Activated T-cell treated with anti-CD3 and anti-CD28 coated beads for 24 hours (primary cell): ENCODE measurements at regions not wholly inside any gene's neighbourhood (a gene's known extent, or its start where the extent isn't known, plus 50 kb on each side); places are given as distances from the start of the nearest gene placed in this dataset.
A peak's percentile ranks its signal among the peaks of the same experiment; 100 is the strongest.

Experiments used
- DNase-seq: peaks from one replicate; pipeline ENCODE4 v3.0.0-alpha.2; 2020; ENCODE audit warnings: low read depth

DNA sequence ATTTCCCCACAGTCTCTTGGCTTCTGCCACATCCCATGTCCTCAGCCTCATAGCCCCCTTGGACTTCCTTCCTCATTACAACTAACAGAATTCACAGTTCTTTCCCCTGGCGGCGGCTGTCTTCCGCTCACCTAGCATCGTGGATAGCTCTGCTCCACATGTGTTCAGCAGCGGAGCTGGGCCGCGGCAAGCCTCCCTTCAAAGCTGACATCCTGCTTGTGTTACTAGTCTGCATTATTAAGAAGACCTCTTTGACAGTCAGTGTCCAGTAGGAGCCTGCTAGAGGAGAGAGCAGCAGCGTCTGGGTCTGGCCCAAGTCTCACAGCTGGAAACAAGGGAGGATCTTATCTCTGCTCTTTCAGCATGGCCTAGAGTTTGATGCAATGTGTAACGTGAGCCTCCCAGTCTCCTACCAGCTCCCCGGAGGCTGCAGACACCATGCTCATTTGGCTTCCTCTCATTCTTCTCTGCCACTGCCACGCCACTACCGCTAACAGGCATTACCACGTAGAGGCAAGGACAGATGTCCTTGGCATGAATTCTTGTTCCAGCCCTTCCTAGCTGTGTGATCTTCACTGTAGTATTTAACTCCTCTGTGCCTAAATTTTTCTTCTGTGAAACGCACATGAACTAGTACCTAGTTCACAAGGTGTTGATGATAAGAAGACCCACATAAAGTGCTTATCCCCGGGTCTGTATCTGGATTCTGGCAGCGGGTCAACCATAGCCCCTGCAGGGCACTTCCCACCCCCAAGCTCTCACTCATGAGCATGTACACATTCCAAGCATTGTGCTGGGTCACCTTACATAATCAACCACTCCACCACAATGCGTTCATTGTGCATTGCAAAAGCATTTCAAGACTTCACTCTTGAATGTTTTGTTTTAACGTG lies 107.1 kb upstream of the BACH2 start:
- no peak for DNase-seq

DNA sequence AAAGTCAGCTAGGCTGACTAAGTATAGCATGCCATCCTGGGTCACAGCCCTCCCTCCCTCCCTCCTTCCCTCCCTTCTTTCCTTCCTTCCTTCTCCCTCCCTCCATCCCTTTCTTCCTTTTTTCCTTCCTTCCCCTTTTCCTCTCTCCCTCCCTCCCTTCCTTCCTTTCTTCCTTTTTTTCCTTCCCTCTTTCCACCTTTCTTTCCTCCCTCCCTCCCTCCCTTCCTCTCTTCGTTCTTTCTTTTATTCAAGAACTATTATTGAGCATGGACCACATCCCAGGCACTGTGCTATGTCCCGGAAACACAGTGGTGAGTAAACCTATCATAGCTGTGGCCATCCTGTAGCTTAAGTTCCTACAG lies 106.2 kb upstream of the BACH2 start:
- no peak for DNase-seq

DNA sequence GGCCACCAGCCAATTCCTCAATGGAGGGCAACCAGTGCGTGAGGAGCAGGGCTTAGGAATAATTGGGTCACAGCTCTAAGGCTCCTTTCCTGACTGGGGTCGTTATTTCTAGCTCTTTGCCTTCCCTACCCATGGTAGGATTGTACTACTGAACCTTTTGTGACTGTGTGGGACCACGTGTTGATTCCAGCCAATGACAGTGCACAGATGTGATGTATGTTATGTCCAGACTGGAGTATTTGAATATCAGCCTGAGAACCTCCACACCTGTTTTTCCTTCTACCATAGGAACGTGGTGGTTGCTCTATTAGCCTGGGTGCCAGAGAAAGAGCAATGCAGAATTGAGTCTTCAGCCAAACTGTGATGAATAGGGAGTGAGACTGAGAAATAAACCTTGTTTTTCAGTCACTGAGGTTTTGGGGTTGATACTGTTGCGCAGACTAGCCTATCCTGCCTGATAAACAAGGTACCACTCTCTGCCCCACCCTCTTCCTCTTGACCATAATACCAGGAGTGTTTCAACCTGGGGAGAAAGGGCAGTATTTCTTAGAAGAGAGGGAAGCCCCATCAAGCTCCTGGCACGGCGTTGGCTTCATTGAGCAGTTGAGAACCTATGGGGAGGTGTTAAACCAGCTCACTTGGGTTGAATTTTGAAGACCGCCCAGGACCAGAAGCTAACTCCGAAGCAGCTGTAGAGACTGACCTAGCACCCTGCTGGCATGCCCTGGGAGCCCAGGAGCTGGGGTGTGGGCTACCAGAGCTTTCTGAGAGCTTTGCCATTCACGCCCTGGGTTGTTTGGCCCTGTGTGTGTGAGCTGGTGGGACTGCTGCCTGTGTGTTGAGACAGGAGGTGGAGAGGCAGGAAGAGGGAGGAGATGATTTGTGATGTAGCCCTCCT lies 105.5 kb upstream of the BACH2 start:
- DNase-seq: no peak

DNA sequence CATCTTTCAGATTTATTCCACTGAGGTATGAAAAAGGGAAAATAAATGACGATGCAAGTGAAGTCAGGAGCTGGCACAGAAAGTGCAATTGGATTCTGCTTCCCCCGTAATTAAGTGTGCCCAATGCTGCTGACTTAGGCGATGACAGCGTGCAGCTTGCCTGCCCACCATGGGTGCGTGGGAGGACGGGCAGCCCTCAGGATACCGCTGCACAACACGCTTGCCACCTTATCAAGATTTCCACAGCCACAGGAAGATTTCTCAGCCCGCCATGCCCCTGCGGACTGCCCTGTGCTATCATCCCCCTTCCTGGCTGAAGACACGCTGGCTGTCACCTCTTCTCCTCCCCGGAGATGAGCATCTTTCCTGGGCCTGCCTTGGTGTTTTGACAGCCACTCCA lies 103.3 kb upstream of the BACH2 start:
- no peak for DNase-seq

DNA sequence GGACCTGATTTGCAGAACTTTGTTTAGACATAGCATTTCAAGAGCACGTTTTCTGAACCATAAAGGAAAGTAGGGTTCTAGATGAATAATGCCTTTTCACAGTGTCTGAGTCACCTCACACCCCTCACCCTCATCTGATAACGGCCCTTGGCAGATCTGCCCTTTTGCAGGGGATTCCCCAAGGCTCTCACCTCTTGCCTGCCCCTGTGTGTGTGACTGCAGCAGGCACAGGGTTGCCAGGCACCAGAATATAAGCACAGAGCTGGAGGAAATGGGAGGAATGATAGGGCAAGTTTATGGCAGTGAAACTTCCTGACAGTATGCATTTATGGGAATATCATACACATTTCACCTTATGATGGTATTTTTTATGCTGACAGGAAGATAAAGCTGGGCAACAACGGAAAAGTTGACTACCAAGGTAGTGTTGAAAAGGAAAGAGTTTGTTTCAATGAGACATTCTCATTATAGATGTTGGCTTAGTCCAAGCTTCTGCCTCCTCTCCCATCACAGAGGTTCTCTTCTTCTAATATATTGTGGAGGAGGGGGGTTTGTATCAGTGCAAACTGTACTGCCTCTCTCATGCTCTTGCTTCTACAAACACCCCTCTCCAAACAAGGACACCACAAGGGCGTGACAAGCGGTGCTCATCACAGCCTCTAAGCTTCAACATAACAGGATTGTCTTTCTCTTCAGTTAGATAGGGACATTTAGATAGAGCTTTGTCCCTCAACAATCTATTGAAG lies 101.5 kb upstream of the BACH2 start:
- peak; percentile 85 for DNase-seq

DNA sequence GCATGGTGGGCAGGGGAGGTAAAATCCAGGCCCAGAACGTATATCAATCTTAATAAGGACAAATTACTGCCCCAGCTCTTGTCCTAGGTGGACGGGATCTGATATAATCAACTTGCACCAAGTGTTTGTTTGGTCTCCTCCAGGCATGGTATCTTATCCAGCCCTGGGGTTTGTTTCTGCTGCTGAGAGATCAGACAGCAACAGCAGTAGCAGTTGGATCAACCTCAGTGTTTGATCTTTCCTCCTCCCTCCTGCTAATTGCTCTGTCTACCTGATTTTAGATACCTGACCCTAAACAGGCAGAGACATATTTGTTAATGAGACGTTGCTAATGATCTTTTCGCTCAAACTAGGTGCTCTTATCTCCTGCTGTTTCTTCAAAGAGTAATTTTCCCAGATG lies 100.4 kb upstream of the BACH2 start:
- DNase-seq: no peak

DNA sequence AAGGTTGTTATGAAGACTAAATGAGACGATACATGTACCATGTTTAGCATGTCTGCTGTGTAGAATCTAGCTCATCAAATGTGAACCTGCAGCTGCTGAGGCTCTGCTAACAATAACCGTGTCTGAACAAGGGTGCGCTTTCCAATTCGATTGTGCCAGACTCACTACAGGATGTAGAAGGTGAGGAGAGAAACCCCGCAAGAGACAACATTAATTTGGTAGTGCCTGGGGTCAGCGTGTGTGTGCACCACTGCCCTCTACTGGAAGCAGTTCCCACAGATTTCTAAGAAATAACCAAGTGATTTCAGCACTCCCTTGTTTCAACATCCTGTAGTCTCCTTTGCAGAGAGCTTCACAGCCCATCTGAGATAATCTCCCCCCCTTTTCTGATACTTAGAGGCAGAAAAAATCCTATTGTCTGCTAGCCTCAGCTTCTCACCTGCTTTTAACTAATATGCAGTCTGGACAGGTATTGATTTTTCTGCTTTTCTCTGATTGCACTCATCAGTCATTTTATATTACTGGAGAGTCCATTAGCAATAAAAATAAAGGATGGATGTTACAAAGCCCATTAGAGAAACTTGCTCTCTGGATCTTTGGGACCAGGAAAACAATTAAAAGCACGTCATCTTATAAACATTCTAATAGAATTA lies 96.7 kb upstream of the BACH2 start:
- peak; percentile 67 for DNase-seq

DNA sequence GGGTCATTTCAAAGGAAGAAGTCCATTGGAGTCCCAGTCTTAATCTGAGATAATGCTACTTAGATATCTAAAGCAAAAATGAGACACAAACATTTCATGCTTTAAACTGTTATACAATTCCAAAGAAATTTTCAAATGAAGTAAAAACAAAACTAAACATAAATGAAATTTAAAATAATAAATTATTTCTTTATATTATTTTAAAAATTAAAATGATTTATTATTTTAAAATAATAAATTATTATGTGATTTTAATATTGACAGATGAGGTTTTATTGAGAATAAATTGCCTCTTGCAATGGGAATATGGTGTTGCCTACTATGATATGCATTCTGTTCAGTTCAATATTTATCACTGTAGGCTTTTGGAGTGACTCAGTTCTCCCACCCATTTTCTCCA lies 93.7 kb upstream of the BACH2 start:
- no peak for DNase-seq

DNA sequence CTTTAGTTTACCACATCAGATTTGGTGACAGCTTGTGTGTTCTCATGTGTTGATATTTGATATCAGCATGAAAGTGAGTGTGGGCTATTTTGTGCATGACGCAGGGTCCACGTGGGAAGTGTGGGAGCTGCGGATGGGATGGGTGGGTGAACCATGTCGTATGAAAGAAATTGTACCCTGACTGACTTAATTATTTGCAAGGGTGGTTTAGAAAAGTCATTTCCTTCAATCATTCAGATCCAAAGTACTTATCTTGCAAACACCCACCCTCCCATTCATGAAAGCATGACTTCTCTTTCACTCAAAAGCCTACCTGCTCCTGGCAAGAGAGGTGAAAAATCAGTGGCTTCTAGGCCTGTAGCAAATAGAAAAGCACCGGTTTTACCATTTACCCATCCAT lies 91.8 kb upstream of the BACH2 start:
- DNase-seq: no peak

DNA sequence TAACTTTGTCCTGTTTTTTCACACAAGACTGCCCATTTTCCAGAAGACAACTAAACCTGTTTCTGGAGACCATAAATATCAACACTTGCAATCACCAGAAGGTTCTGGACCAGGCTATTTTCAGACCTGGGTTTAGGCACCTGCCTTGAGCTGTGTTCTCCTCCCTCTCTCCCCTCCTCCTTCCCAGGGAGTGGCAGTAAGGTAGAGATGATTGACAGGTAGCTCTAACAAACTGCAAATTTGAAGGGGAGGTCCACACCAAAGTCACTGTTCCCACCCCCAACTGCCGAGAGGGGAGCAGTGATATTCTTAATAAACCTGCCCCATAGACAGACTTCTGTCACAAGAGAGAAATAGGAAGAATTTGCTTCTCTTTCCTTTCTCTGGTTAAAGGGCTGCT lies 91.2 kb upstream of the BACH2 start:
- DNase-seq: no peak

DNA sequence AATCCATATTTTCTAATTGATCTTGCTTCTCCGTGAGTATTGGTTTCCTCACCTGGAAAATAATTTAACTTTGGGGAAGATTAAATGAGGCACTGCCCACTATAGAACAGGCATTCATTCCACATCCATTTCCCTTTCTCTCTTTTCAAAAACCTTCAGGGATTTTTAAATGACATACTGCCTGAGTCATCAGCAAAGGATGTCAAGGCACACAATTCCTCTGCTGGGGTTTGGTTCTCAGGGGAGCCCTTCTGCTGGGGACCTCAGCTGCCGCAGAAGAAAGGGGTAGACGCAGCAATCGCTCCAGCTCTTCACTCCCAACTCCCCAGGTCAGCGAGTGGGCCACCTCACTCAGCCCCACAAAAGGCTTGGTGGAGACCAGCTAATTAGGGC lies 90.7 kb upstream of the BACH2 start:
- no peak for DNase-seq

DNA sequence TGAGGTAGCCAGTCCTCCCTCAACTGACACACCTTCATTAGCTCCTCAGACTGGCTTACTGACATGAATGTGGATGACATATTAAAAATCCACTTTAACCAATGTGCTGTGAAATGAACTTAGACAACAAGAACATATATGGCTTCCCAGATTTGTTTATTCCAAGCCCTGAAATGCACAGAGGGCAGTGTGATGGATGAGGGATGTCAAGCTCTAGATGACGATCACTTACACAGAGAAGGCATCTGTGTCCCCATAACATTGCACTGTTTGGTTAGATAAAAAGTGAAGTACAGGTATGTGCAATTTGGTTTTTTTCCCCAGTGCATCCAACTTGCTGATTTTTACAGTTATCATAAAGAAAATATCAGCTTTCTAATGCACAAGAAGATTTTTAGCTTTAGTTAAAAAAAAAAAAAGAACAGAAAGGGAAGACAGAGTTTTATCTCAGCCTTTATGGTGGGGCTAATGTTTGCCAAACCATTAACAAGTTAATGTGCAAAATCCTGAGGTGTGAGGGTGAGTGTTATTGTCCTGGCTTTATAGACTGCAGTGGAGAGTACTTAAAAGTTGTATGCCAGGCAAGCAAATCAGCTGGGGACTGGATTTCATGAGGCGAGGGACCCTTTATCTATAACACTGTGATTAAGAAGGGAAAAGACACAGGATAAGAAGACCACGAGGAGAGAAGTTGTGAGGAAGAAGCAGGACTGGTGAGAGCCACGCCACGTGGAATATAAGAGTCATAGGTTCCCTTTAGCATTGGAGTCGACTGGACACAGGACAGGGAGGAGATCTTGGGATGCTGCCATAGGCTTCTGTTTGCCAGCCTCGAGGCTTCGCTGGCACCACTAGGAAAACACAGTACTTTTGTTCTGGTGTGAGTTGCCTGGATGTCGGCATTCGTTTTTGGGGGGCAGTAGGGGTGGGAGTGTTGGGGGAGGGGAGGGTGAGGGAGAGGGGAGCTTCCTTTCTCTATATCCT lies 90.0 kb upstream of the BACH2 start:
- DNase-seq: no peak

DNA sequence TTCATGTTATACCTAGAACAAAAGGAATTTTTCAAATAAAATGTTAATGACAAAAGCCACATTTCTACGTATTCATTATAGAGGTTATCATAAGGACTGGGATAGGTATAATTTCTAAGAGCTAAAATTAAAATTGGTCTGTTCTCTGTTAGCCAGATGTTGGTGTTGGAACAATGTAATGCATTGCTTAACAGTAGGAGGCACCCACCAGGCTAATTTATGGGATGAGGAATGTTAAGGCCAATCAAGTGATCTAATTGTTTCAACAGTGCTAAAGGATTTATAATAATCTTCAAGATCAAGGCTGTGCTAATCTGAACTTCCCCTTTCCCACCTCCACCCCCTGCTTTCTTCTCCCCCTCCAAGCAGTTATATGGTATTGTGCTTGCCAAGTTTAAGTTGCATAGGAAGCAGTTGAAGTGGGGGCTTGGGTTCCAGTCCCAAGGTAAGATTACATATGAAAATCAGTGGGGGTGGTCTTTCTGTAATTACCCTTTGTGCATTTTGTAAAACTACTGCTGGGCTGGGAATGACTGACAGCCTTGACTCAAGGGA lies 89.2 kb upstream of the BACH2 start:
- no peak for DNase-seq

DNA sequence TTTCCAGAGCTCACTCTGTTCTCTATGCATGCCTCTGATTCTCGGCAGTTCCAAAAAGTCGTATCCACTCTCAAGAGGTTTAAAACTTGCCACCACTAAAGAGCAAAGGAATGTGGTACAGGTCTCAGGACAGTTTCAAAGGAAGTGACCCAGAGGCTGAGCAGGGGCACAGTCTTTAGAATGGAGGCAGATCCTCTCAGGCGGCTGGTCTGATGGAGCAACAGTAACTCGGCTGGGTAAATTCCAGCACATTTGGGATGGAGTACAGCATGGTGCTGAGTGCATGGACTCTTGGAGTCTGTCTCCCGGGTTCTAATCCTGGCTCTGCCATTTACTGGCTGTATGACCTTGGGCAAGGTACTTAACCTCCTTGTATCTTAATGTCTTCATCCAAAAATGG lies 88.1 kb upstream of the BACH2 start:
- DNase-seq: no peak

DNA sequence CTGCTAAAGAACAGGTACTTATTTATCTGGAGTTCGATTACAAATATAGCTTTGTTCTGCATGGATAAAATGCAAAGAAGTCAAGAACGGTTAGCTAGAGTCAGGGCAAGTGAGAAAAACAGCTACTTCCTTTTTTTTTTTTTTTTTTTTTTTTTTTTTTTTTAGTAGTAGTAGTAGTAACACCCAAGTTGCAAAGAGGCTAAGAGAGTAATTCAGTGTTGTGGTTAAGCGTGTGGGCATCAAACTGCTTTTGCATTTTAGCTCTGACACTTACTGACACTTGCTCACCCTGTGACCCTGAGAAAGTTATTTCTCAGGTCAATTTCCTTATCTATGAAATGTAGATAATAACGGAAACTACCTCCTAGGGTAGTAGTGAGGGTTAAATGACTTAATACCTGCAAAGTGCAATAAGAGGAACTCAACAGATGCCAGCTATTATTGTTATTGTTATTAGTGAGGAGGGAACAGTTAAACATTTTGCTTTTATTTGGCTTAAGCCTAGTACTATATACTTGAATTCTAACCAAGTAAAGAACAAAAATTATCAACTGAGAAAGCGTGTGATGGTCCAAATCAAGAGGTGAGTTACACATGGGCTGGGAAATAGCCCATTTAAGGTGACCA lies 86.7 kb upstream of the BACH2 start:
- no peak for DNase-seq

DNA sequence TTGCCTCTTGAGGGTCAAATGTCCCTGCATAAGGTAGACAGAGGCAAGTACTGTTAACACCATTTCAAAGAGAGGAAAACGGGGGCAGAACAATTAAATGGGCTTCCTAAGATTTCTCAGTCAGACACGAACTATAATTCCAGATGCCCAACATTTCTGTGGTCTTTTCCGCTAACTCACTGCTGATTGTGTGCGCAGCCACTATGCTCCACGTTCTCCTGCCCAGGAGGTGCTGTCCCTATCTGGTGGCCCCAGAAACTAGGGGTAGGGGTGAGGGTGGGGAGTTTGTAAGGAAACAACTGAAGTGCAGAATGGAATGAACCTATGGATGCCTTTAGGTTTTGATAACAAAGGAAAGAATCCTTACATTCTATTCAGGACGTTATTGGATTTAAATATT lies 86.1 kb upstream of the BACH2 start:
- DNase-seq: no peak

DNA sequence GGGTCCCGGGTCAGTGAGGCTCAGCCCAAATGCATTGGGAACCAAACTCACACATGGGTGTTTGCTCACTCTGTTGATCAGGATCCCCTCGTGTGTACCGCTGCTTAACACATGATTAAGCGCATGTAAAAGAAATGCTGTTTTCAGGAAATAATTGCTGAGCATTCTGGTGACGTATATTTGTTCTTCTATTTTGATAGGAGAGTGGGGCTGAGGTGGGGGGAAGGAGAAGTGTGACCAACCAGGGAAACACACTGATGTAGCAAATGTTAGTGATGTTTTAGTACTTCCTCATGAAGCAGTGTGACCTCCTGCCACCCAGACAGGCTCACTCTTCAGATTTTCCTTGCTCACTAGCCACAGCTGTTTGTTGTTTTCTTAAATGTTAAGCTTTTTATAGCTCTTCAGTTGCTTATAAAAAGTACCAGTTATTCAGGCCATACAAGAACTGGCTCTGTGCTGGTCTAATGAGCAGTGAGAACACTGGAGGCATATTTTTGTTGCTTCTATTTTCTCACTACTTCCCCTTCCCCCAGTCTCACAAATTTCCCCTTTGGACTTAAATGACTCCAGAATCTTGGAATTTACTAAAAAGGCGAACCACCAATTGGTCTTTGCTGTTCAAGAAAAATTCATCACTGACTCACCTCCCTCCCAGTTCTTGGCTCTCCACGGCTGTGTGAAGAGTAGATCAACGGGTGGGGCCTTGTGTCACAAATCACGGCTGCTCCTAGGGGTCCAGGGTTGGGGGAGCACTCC lies 79.2 kb upstream of the BACH2 start:
- DNase-seq: no peak

DNA sequence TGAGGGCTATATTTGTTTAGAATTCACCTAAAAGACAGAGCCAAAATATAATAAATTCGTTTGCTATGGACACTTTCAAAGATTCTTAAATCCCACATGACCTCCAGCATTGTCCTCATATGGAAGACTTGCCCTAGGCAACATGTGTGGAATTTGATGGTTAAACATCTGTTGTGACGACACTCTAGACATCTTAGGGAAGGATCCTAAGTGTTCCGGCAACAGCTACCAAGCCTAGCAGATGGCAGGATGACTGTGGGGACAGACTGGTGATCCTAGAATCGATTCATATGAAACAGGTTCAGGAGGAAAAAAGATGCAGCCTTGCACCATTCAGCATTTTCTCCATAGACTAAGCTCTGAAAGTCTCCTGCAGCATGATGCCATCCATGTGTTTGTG lies 77.6 kb upstream of the BACH2 start:
- DNase-seq: no peak

DNA sequence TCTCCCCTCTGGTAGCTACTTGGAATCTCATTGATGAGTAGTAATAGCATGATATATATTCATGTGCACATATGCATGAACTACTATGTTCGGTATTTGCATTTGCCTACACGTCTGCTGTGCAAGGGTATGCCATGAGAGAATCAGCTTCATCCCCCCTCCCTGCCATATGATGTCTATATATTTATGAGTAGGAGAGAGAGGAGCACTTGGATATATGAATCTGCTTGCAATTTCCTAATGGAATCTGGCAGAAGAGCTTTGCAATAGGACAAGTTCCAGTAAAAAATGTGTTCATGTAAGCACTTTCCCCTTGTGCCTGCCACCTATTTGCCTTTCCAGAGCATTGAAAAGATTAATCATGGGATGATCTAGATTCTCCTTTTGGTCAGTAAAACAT lies 76.2 kb upstream of the BACH2 start:
- DNase-seq: no peak
